H9 (cell line): ENCODE measurements at regions not wholly inside any gene's neighbourhood (a gene's known extent, or its start where the extent isn't known, plus 50 kb on each side); places are given as distances from the start of the nearest gene placed in this dataset.

Experiments used
- DNase-seq: peaks from one replicate; pipeline ENCODE4 v3.0.0-alpha.2; 2017
- H2AFZ ChIP-seq: one replicate; pipeline ENCODE4 v1.6.1; 2013; ENCODE audit warnings: mild to moderate bottlenecking, low read length, control low read depth, moderate library complexity
- H2AK5ac ChIP-seq: 2 replicates; pipeline ENCODE4 v1.6.1; 2013; ENCODE audit warnings: low read length, control low read depth, mixed read lengths; ENCODE audit not compliant: insufficient read length
- H2BK120ac ChIP-seq: one replicate; pipeline ENCODE4 v1.6.1; 2013; ENCODE audit warnings: low read depth, mild to moderate bottlenecking, low read length, control low read depth, inconsistent platforms; ENCODE audit not compliant: poor library complexity, severe bottlenecking
- H2BK12ac ChIP-seq: 2 replicates; pipeline ENCODE4 v1.6.1; 2013; ENCODE audit warnings: low read length, control low read depth, mixed read lengths, low read depth; ENCODE audit not compliant: insufficient read length
- H2BK15ac ChIP-seq: 2 replicates; pipeline ENCODE4 v1.6.1; 2013; ENCODE audit warnings: low read depth, low read length, control low read depth
- H2BK20ac ChIP-seq: one replicate; pipeline ENCODE4 v1.6.1; 2013; ENCODE audit warnings: low read depth, mild to moderate bottlenecking, low read length, control low read depth, inconsistent platforms; ENCODE audit not compliant: poor library complexity, severe bottlenecking
- H2BK5ac ChIP-seq: 2 replicates; pipeline ENCODE4 v1.6.1; 2013; ENCODE audit warnings: low read length, control low read depth, mixed read lengths; ENCODE audit not compliant: insufficient read length
- H3K14ac ChIP-seq: 2 replicates; pipeline ENCODE4 v1.6.1; 2013; ENCODE audit warnings: low read length, control low read depth; ENCODE audit not compliant: insufficient read depth
- H3K18ac ChIP-seq: 2 replicates; pipeline ENCODE4 v1.6.1; 2013; ENCODE audit warnings: low read depth, mild to moderate bottlenecking, mixed read lengths, low read length, control low read depth; ENCODE audit not compliant: insufficient read length
- H3K23ac ChIP-seq: 2 replicates; pipeline ENCODE4 v1.6.1; 2013; ENCODE audit warnings: low read length, control low read depth, mixed read lengths, low read depth; ENCODE audit not compliant: insufficient read length
- H3K23me2 ChIP-seq: 2 replicates; pipeline ENCODE4 v1.6.1; 2013; ENCODE audit warnings: low read depth, mild to moderate bottlenecking, mixed read lengths, low read length, control low read depth; ENCODE audit not compliant: insufficient read length, poor library complexity, severe bottlenecking
- H3K27ac ChIP-seq: 2 replicates; pipeline ENCODE4 v1.5.1; 2013; ENCODE audit warnings: low read length, control low read depth, mixed read lengths, low read depth; ENCODE audit not compliant: insufficient read length
- H3K27me3 ChIP-seq: 2 replicates; pipeline ENCODE4 v1.6.1; 2013; ENCODE audit warnings: low read length, control low read depth, inconsistent platforms; ENCODE audit not compliant: insufficient read depth
- H3K4ac ChIP-seq: 2 replicates; pipeline ENCODE4 v1.6.1; 2013; ENCODE audit warnings: low read depth, mild to moderate bottlenecking, control low read depth, inconsistent platforms, low read length, moderate library complexity
- H3K4me1 ChIP-seq: 2 replicates; pipeline ENCODE4 v1.6.1; 2013; ENCODE audit warnings: low read length, control low read depth, inconsistent platforms; ENCODE audit not compliant: insufficient read depth
- H3K4me2 ChIP-seq: 2 replicates; pipeline ENCODE4 v1.6.1; 2013; ENCODE audit warnings: low read length, control low read depth, mixed read lengths; ENCODE audit not compliant: insufficient read length, insufficient read depth
- H3K56ac ChIP-seq: 2 replicates; pipeline ENCODE4 v1.6.1; 2013; ENCODE audit warnings: low read depth, mild to moderate bottlenecking, mixed read lengths, low read length, control low read depth; ENCODE audit not compliant: insufficient read length
- H3K79me1 ChIP-seq: 2 replicates; pipeline ENCODE4 v1.6.1; 2013; ENCODE audit warnings: low read depth, mild to moderate bottlenecking, moderate library complexity, low read length, control low read depth, inconsistent platforms; ENCODE audit not compliant: insufficient read depth, poor library complexity, severe bottlenecking
- H3K79me2 ChIP-seq: 2 replicates; pipeline ENCODE4 v1.6.1; 2013; ENCODE audit warnings: low read length, control low read depth, inconsistent platforms; ENCODE audit not compliant: insufficient read depth
- H3K9ac ChIP-seq: 2 replicates; pipeline ENCODE4 v1.6.1; 2013; ENCODE audit warnings: low read length, control low read depth, mixed read lengths; ENCODE audit not compliant: insufficient read length; ENCODE audit errors: extremely low read depth
- H3K9me3 ChIP-seq: one replicate; pipeline ENCODE4 v1.6.1; 2013; ENCODE audit warnings: low read depth, low read length, inconsistent platforms; ENCODE audit not compliant: control insufficient read depth
- H3T11ph ChIP-seq: one replicate; pipeline ENCODE4 v1.6.1; 2013; ENCODE audit warnings: mild to moderate bottlenecking, low read length, control low read depth, inconsistent platforms
- H4K20me1 ChIP-seq: one replicate; pipeline ENCODE4 v1.6.1; 2013; ENCODE audit not compliant: control insufficient read depth, insufficient read length, insufficient read depth
- H4K5ac ChIP-seq: 2 replicates; pipeline ENCODE4 v1.6.1; 2013; ENCODE audit warnings: low read depth, mild to moderate bottlenecking, mixed read lengths, low read length, control low read depth; ENCODE audit not compliant: insufficient read length
- H4K8ac ChIP-seq: replicated peaks from 2 replicates; pipeline ENCODE4 v1.6.1; 2013; ENCODE audit warnings: low read length, control low read depth, mixed read lengths, low read depth; ENCODE audit not compliant: insufficient read length
- H4K91ac ChIP-seq: 2 replicates; pipeline ENCODE4 v1.6.1; 2013; ENCODE audit warnings: low read depth, mild to moderate bottlenecking, moderate library complexity, mixed read lengths, low read length, control low read depth; ENCODE audit not compliant: insufficient read length
- H3K27ac Mint-ChIP-seq, 3 experiments: 2 replicates in 2 of 3; 3 replicates in 1 of 3; pipeline ENCODE4 v1.8.0; 2020 to 2021; ENCODE audit warnings: mixed read lengths in 3 of 3, mild to moderate bottlenecking in 1 of 3, moderate library complexity in 1 of 3
- H3K27me3 Mint-ChIP-seq: 2 replicates; pipeline ENCODE4 v1.8.0; 2021; ENCODE audit warnings: low read depth, mild to moderate bottlenecking, moderate library complexity, mixed read lengths
- H3K36me3 Mint-ChIP-seq, 3 experiments: 2 replicates in 2 of 3; 3 replicates in 1 of 3; pipeline ENCODE4 v1.8.0; 2020 to 2021; ENCODE audit warnings: low read depth in 3 of 3, mixed read lengths in 3 of 3; ENCODE audit not compliant: insufficient read depth in 1 of 3
- H3K4me1 Mint-ChIP-seq, 2 experiments: 2 replicates each; pipeline ENCODE4 v1.8.0; 2020; ENCODE audit warnings: mixed read lengths in 2 of 2
- H3K4me3 Mint-ChIP-seq, 2 experiments: 2 replicates in 1 of 2; 3 replicates in 1 of 2; pipeline ENCODE4 v1.8.0; 2020 to 2021; ENCODE audit warnings: mild to moderate bottlenecking in 2 of 2, mixed read lengths in 2 of 2, moderate library complexity in 1 of 2
- H3K9me3 Mint-ChIP-seq, 2 experiments: 2 replicates in 1 of 2; 3 replicates in 1 of 2; pipeline ENCODE4 v1.8.0; 2020; ENCODE audit warnings: mild to moderate bottlenecking in 2 of 2, mixed read lengths in 2 of 2, moderate library complexity in 1 of 2
- CTCF ChIP-seq: fragments of 200-600 bp; sonication (generic); conservative IDR thresholded peaks from 3 replicates; pipeline ENCODE4 v1.8.0; 2021; ENCODE audit warnings: antibody characterized with exemption, mild to moderate bottlenecking
- WGBS: extraction: QIAGEN DNeasy Blood & Tissue Kit; methylation state at CpG from one replicate; pipeline ENCODE4 v1.1.7; 2013; ENCODE audit warnings: missing lambda C conversion rate, low lambda C conversion rate, mixed read lengths; ENCODE audit not compliant: insufficient read length; ENCODE audit errors: extremely low coverage; 5-methylcytosine and 5-hydroxymethylcytosine counted together

DNA sequence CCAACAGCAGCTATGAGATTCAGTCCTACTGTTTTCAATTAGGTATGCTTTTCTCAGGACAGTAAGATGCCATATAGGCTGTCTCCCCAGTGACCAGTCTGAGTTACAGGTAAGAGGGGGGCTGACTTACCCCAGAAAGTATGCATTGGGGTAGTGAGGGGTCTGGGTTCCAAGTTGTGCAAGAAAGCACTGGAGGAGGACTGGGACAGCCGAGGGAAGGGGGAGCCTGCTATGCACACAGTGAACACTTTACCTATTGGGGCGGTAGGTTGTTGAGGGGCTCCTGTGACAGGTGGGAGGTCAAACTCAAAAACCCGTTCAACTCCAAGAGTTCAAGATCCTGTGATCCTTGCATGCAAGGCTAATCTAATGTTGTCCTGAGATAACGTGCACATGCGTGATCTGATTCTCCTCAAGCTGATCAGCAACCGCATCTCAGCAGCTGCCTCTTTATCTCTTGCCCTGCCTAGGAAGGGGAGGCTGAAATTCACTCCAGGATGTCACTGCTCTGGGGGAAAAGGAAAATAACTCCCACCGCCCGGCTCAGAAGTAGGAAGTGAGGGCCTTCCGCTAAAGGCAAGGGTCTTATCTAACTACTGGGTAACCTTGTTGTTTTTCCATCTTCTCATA, 108.8 kb upstream of the KIT start:
- no peak overlapping the region for H3T11ph ChIP-seq
- no peak overlapping the region for H2BK12ac ChIP-seq
- Mint-ChIP-seq H3K9me3 (no peaks in the 10 kb centered on the region), H3K27ac (peak overlapping the region in 1 of 3 experiments; percentile 62; a peak in 1 of 7 replicates), H3K4me3 (no peak overlapping the region), H3K27me3 (peaks cover 14% of the 10 kb centered on the region), H3K4me1 (peaks cover 44 to 45% of the 10 kb centered on the region in 2 experiments), H3K36me3 (no peaks in the 10 kb centered on the region)
- no peak overlapping the region for H3K14ac ChIP-seq
- H2AK5ac ChIP-seq = no peak overlapping the region
- no peak overlapping the region for H2BK20ac ChIP-seq
- no peaks in the 10 kb centered on the region for H3K23me2 ChIP-seq
- no peaks in the 10 kb centered on the region for H3K79me1 ChIP-seq
- no peaks in the 10 kb centered on the region for H3K9me3 ChIP-seq
- H3K27me3 ChIP-seq = no peaks in the 10 kb centered on the region
- H3K27ac ChIP-seq = no peak overlapping the region
- no peak overlapping the region for H3K4ac ChIP-seq
- DNase-seq = no peak
- H3K18ac ChIP-seq = no peak overlapping the region
- H2BK120ac ChIP-seq = no peak overlapping the region
- H3K4me1 ChIP-seq = peaks cover 6% of the 10 kb centered on the region; the same call in 1 of the 2 replicates
- no peak overlapping the region for H2AFZ ChIP-seq
- H3K9ac ChIP-seq = no peak overlapping the region
- no CpG with 5 or more reads among the region's 9 CpGs for WGBS
- H3K23ac ChIP-seq = no peak overlapping the region
- no peak overlapping the region for H3K4me2 ChIP-seq
- TF ChIP-seq CTCF = no peak
- no peak overlapping the region for H4K5ac ChIP-seq
- H2BK15ac ChIP-seq = no peak overlapping the region
- H3K79me2 ChIP-seq = no peaks in the 10 kb centered on the region
- no peak overlapping the region for H3K56ac ChIP-seq
- H2BK5ac ChIP-seq = no peak overlapping the region
- no peak overlapping the region for H4K91ac ChIP-seq
- H4K8ac ChIP-seq = no peak overlapping the region
- H4K20me1 ChIP-seq = no peaks in the 10 kb centered on the region
